ENCODE measurements at regions not wholly inside any gene's neighbourhood (a gene's known extent, or its start where the extent isn't known, plus 50 kb on each side); places are given as distances from the start of the nearest gene placed in this dataset.

GRCh38 chr3:182242489-182242942, 530.8 kb downstream of the SOX2 start:
- H3K9ac ChIP-seq (ENCODE audit: low read length) = no peak overlapping the region
- no peak overlapping the region for H3K4me3 ChIP-seq (ENCODE audit: low read depth in 1 of 2, low read length in 2 of 2)

GRCh38 chr3:182243625-182244024, 531.9 kb downstream of the SOX2 start:
- Histone ChIP-seq H3K36me3 (ENCODE audit: insufficient read depth, low read length) (no peaks in the 10 kb centered on the region), H3K4me3 (ENCODE audit: low read depth in 1 of 2, low read length in 2 of 2) (no peak overlapping the region), H3K9me3 (ENCODE audit: low read length) (no peaks in the 10 kb centered on the region), H3K27ac (ENCODE audit: low read depth, low read length) (no peak overlapping the region), H3K27me3 (ENCODE audit: control insufficient read depth in 1 of 2, insufficient read depth in 2 of 2, low read length in 2 of 2) (no peaks in the 10 kb centered on the region), H3K4me1 (ENCODE audit: insufficient read depth, low read length) (peaks cover 14% of the 10 kb centered on the region), H3K9ac (ENCODE audit: low read length) (no peak overlapping the region)

More at GRCh38 chr3:182242489-182242942, 530.8 kb downstream of the SOX2 start:
- Histone ChIP-seq H3K27me3 (ENCODE audit: control insufficient read depth in 1 of 2, insufficient read depth in 2 of 2, low read length in 2 of 2) (no peaks in the 10 kb centered on the region), H3K9me3 (ENCODE audit: low read length) (no peaks in the 10 kb centered on the region), H3K4me1 (ENCODE audit: insufficient read depth, low read length) (peaks cover 14% of the 10 kb centered on the region), H3K36me3 (ENCODE audit: insufficient read depth, low read length) (no peaks in the 10 kb centered on the region), H3K27ac (ENCODE audit: low read depth, low read length) (no peak overlapping the region)

DNA sequence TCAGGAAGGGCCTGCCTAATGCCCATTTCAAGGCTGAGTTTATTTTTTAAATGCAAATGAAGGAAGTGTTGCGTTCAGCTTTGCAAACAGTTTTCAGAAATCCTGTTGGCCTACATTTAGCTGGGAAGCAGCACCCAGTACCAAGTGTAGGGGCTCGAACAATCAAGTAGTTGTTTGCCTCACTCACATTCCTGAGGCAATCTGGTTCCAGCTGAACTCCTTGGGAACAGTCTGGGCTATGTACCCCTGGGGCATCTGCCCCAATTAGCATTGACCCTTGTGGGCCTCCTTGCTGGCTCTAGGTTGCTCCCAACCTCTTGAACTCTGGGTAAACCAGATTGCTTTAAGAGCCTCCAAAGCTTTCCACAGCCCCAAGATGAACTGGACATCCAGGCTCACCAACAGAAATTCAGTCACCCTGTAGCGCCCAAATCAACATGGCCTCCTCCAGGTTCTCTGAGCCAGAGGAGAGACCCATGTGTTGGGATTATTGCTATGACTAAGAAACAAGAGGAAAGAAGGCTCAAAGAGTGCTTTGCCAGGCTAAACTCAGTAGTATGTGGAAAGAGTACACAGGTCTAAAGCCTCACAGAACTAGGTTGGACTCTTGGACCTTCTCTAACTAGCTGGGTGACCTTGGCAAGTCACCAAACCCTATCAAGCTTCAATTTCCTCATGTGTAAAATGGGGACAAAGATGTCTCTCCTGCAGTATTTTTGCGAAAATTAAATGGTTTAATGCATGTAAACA, 532.7 kb downstream of the SOX2 start:
- no peak overlapping the region for H3K4me3 ChIP-seq (ENCODE audit: low read depth in 1 of 2, low read length in 2 of 2)
- H3K27me3 ChIP-seq (ENCODE audit: control insufficient read depth in 1 of 2, insufficient read depth in 2 of 2, low read length in 2 of 2) = no peaks in the 10 kb centered on the region
- no peak overlapping the region for H3K27ac ChIP-seq (ENCODE audit: low read depth, low read length)
- H3K9ac ChIP-seq (ENCODE audit: low read length) = no peak overlapping the region
- no peaks in the 10 kb centered on the region for H3K9me3 ChIP-seq (ENCODE audit: low read length)
- H3K36me3 ChIP-seq (ENCODE audit: insufficient read depth, low read length) = no peaks in the 10 kb centered on the region
- H3K4me1 ChIP-seq (ENCODE audit: insufficient read depth, low read length) = peaks cover 14% of the 10 kb centered on the region

DNA sequence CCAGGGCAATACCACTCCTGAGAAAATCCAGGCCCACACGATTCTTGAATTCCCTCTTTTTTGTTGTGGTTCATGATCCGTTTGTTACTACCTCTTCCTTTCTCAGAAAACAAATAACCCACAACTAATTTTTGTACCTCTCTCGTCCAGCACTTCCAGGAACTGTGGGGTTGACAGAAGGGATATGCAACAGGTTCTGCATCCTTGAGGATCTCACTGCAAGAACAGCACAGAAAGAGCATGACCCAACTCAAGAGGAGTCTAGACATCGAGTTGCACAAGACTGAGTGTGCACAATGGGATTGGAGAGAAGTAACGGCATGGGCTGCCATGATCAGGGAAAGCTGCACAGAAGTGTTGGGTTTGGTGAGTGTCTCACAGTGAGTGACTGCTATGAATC, 533.3 kb downstream of the SOX2 start:
- no peaks in the 10 kb centered on the region for H3K27me3 ChIP-seq (ENCODE audit: control insufficient read depth in 1 of 2, insufficient read depth in 2 of 2, low read length in 2 of 2)
- H3K4me1 ChIP-seq (ENCODE audit: insufficient read depth, low read length) = peaks cover 14% of the 10 kb centered on the region
- H3K4me3 ChIP-seq (ENCODE audit: low read depth in 1 of 2, low read length in 2 of 2) = no peak overlapping the region
- H3K9me3 ChIP-seq (ENCODE audit: low read length) = no peaks in the 10 kb centered on the region
- no peak overlapping the region for H3K9ac ChIP-seq (ENCODE audit: low read length)
- H3K36me3 ChIP-seq (ENCODE audit: insufficient read depth, low read length) = no peaks in the 10 kb centered on the region
- H3K27ac ChIP-seq (ENCODE audit: low read depth, low read length) = no peak overlapping the region

DNA sequence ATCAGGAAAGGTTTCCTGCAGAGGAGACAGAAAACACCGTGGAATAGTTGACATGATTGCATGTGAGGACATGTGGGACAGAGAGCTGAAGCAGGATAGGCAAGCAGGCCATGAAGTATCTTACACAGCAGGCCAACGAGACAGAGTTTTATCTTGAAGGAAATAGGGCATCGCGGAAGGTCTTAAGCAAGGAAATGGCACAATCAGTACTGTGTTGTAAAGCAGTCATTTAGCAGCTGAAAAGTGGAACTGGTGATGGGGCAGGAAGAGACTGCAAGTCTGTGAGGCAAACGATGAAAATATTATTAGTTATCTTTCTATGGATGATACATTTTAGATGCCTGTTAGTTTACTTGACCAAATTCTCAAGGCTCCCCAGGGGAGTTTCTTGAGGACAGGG, 535.1 kb downstream of the SOX2 start:
- Histone ChIP-seq H3K4me3 (ENCODE audit: low read depth in 1 of 2, low read length in 2 of 2) (no peak overlapping the region), H3K9ac (ENCODE audit: low read length) (no peak overlapping the region), H3K36me3 (ENCODE audit: insufficient read depth, low read length) (no peaks in the 10 kb centered on the region), H3K27me3 (ENCODE audit: control insufficient read depth in 1 of 2, insufficient read depth in 2 of 2, low read length in 2 of 2) (no peaks in the 10 kb centered on the region), H3K9me3 (ENCODE audit: low read length) (no peaks in the 10 kb centered on the region), H3K27ac (ENCODE audit: low read depth, low read length) (no peak overlapping the region), H3K4me1 (ENCODE audit: insufficient read depth, low read length) (peaks cover 8% of the 10 kb centered on the region)

DNA sequence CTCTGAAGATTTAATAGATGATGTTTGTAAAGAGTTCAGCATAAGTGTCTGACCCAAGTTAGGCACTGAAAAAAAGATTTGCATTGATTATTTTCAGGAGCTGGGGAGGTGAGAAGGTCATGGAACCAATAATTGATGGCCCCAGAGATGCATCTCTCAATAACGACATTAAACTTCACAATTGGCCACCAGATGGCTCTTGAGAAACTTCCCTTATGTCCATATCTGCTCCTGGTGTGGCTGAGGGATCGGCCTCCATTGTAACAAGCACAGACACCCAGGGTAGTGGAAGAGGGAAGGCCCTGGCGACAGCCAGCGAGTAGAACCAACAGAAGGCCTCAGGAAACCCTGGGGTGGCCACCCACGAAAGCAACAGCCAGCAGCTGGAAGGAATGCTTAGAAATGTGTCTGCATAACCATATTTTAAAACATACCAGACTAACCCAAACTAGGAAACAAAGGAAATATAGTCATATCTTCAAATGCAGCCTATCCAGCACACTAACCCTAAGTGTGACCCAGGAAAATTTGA, 536.7 kb downstream of the SOX2 start:
- H3K9me3 ChIP-seq (ENCODE audit: low read length) = no peaks in the 10 kb centered on the region
- H3K4me1 ChIP-seq (ENCODE audit: insufficient read depth, low read length) = no peaks in the 10 kb centered on the region
- no peak overlapping the region for H3K4me3 ChIP-seq (ENCODE audit: low read depth in 1 of 2, low read length in 2 of 2)
- H3K36me3 ChIP-seq (ENCODE audit: insufficient read depth, low read length) = no peaks in the 10 kb centered on the region
- no peaks in the 10 kb centered on the region for H3K27me3 ChIP-seq (ENCODE audit: control insufficient read depth in 1 of 2, insufficient read depth in 2 of 2, low read length in 2 of 2)
- H3K9ac ChIP-seq (ENCODE audit: low read length) = no peak overlapping the region
- H3K27ac ChIP-seq (ENCODE audit: low read depth, low read length) = no peak overlapping the region

DNA sequence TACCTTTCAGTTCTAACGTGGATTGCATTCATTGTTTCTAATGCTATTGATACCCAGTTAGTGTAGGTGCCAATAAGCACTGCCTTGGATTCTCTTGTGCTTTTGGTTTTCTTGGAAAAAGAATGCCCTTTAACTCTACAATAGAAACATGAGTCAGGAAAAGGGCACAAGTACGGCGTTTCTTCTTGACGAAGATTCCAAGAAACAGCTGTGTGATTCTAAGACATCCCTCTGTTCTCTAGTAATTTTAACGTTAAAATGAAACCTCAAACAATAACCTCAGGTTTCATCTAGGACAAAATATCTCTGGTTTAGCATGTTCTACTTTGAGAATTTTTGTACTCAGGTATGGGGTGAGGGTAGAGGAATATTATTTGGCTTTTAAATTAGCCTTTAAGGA, 540.5 kb upstream of the ATP11B start:
- Histone ChIP-seq H3K9me3 (ENCODE audit: low read length) (no peaks in the 10 kb centered on the region), H3K4me1 (ENCODE audit: insufficient read depth, low read length) (no peaks in the 10 kb centered on the region), H3K4me3 (ENCODE audit: low read depth in 1 of 2, low read length in 2 of 2) (no peak overlapping the region), H3K27me3 (ENCODE audit: control insufficient read depth in 1 of 2, insufficient read depth in 2 of 2, low read length in 2 of 2) (no peaks in the 10 kb centered on the region), H3K9ac (ENCODE audit: low read length) (no peak overlapping the region), H3K27ac (ENCODE audit: low read depth, low read length) (no peak overlapping the region), H3K36me3 (ENCODE audit: insufficient read depth, low read length) (no peaks in the 10 kb centered on the region)

DNA sequence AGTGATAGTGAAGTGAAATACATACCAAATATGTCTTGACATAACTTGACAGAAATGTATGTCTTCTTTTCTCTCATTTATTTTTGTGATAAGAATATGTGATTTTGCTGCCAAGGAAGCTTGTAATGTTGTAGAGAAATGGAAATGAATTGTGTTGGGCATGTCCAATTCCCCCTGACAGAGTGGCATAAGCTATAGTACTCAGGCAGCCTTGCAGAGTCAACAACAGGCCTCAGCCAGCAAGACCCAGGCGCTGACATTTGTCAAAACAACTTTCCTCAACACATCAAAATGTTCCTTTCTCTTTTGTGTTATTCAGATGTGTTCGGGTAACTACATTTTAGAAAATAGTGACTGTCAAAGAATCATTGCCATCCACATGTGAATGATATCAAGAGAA, 538.1 kb upstream of the ATP11B start:
- no peaks in the 10 kb centered on the region for H3K36me3 ChIP-seq (ENCODE audit: insufficient read depth, low read length)
- H3K4me3 ChIP-seq (ENCODE audit: low read depth in 1 of 2, low read length in 2 of 2) = no peak overlapping the region
- no peaks in the 10 kb centered on the region for H3K27me3 ChIP-seq (ENCODE audit: control insufficient read depth in 1 of 2, insufficient read depth in 2 of 2, low read length in 2 of 2)
- no peaks in the 10 kb centered on the region for H3K4me1 ChIP-seq (ENCODE audit: insufficient read depth, low read length)
- H3K27ac ChIP-seq (ENCODE audit: low read depth, low read length) = no peak overlapping the region
- no peak overlapping the region for H3K9ac ChIP-seq (ENCODE audit: low read length)
- H3K9me3 ChIP-seq (ENCODE audit: low read length) = no peaks in the 10 kb centered on the region

GRCh38 chr3:182257361-182257760, 535.9 kb upstream of the ATP11B start:
- H3K9me3 ChIP-seq (ENCODE audit: low read length) = no peaks in the 10 kb centered on the region
- H3K36me3 ChIP-seq (ENCODE audit: insufficient read depth, low read length) = no peaks in the 10 kb centered on the region
- no peaks in the 10 kb centered on the region for H3K4me1 ChIP-seq (ENCODE audit: insufficient read depth, low read length)
- H3K27ac ChIP-seq (ENCODE audit: low read depth, low read length) = no peak overlapping the region
- H3K4me3 ChIP-seq (ENCODE audit: low read depth in 1 of 2, low read length in 2 of 2) = no peak overlapping the region
- H3K9ac ChIP-seq (ENCODE audit: low read length) = no peak overlapping the region
- no peaks in the 10 kb centered on the region for H3K27me3 ChIP-seq (ENCODE audit: control insufficient read depth in 1 of 2, insufficient read depth in 2 of 2, low read length in 2 of 2)

DNA sequence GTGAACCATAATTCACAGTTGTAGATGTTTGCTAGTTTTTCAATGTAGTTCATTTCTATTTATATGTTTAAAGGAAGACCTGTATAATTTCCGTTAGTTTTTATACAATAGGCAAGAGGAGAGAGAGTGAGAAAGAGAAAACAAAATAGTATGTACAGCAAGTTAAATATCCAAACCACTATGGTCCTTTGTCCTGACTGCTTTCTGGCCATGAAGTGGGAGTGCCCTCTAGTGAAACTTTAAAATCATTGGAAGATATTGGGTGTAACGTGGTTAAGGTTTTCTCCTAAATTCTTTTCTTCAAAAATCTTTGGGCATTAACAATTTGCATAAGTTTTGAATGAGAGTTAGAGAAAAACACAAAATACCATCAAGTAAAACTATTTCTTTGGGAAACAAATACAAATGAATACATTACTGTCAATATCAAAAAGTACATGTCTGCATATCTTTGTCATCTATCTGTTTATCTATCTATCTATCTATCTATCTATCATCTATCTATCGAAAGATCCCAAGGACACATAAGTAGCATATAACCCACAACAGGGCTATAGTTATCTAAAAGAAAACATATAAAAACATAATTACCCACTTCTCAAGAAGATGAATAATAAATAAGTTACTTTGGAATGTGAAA, 534.6 kb upstream of the ATP11B start:
- Histone ChIP-seq H3K9ac (ENCODE audit: low read length) (no peak overlapping the region), H3K27me3 (ENCODE audit: control insufficient read depth in 1 of 2, insufficient read depth in 2 of 2, low read length in 2 of 2) (no peaks in the 10 kb centered on the region), H3K9me3 (ENCODE audit: low read length) (no peaks in the 10 kb centered on the region), H3K4me1 (ENCODE audit: insufficient read depth, low read length) (no peaks in the 10 kb centered on the region), H3K4me3 (ENCODE audit: low read depth in 1 of 2, low read length in 2 of 2) (no peak overlapping the region), H3K36me3 (ENCODE audit: insufficient read depth, low read length) (no peaks in the 10 kb centered on the region), H3K27ac (ENCODE audit: low read depth, low read length) (no peak overlapping the region)

GRCh38 chr3:182259579-182259978, 533.7 kb upstream of the ATP11B start:
- no peaks in the 10 kb centered on the region for H3K9me3 ChIP-seq (ENCODE audit: low read length)
- no peak overlapping the region for H3K27ac ChIP-seq (ENCODE audit: low read depth, low read length)
- H3K4me1 ChIP-seq (ENCODE audit: insufficient read depth, low read length) = no peaks in the 10 kb centered on the region
- no peaks in the 10 kb centered on the region for H3K27me3 ChIP-seq (ENCODE audit: control insufficient read depth in 1 of 2, insufficient read depth in 2 of 2, low read length in 2 of 2)
- no peaks in the 10 kb centered on the region for H3K36me3 ChIP-seq (ENCODE audit: insufficient read depth, low read length)
- H3K9ac ChIP-seq (ENCODE audit: low read length) = no peak overlapping the region
- H3K4me3 ChIP-seq (ENCODE audit: low read depth in 1 of 2, low read length in 2 of 2) = no peak overlapping the region
